GOT3 (cell line): ENCODE measurements at regions not wholly inside any gene's neighbourhood (a gene's known extent, or its start where the extent isn't known, plus 50 kb on each side); places are given as distances from the start of the nearest gene placed in this dataset.
"Not testable (repeated sequence)": the region's sequence is repeated elsewhere in the genome, so short reads cannot be mapped to it uniquely, and the experiment has no call there.

Experiments
- DNase-seq: peaks from one replicate; lab custom pipeline; 2025; ENCODE audit warnings: mixed read lengths; lab: John Stamatoyannopoulos, UW

GRCh38 chr1:30000266-30000665, 723.1 kb downstream of the MATN1 start:
- no peak for DNase-seq

DNA sequence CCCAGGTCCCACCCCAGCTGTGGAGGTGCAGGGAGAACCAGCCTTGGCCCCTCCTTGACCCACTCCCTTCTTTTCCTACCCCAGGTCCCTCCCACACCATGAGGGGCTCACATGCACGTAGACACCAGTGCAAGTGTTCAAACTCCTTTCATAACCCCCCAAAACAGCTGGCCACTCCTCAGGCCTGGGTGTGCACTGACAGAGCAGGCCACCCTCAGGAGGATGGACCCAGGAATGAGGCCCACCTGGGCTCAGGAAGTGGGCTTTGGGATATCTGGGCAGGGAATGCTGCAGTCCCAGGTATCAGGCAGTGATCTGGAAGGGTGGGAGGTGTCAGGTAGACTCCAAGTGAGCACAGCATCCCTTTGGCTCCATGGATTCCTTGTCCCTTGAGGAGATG, 723.8 kb downstream of the MATN1 start:
- DNase-seq = no peak

DNA sequence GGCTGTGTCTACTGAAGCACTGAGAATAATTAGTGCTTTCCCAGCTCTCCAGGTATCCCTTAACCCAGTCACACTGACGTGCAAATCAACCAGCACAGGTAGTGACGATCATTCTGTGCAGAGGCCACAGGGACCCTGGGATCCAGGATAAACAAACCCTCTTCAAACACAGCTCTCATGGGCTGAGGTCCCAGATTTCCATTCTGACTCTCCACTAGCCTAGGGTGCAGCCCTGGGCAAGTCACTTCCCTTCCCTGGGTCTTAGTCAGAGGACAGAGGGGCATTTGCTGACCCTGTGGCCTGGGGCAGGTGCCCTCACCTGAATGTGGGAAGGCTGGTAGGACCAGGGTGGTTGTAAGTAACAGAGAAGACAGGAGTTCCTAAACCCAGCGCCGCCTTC, 724.7 kb downstream of the MATN1 start:
- no peak for DNase-seq

DNA sequence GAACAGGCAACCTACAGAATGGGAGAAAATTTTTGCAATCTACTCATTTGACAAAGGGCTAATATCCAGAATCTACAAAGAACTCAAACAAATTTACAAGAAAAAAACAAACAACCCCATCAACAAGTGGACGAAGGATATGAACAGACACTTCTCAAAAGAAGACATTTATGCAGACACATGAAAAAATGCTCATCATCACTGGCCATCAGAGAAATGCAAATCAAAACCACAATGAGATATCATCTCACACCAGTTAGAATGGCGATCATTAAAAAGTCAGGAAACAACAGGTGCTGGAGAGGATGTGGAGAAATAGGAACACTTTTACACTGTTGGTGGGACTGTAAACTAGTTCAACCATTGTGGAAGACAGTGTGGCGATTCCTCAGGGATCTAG, 725.6 kb downstream of the MATN1 start:
- not testable (repeated sequence) for DNase-seq

DNA sequence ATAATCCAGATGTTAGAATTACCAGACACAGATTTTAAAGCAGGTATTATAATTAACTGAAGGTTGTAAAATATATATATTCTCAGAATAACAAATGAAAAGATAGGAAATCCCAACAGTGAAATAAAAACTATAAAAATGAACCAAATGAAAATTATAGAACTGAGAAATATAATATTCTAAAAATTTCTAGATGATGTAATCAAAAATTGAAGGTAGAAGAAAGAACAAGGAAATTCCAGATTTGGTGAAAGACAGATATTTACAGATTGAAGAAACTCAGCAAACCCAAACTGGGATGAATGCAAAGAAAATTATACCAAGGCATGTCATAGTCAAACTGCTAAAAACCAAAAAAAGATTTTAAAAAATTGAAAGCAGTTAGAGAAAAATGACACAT, 729.4 kb downstream of the MATN1 start:
- DNase-seq = no peak

GRCh38 chr1:29991815-29992214, 731.6 kb downstream of the MATN1 start:
- no peak for DNase-seq

DNA sequence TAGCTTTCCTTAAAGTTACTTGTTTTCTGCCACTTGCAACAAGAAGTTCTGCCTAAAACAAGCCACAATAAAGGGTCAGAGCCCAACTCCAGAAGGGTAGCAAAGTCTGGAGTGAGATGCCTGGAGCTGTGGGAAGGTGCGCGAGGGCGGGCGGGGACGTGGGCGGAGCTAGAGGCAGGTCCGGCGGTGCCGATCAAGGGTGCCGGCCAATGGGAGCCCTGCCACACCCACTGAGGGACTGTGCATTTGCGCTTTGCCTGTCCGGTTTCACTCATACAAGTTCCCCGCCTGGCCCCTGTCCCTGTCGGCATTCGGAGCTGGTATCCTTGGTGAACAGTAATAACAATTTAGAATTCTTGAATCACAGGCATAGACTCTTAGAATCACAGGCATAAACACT, 732.4 kb downstream of the MATN1 start:
- DNase-seq = no peak

- DNase-seq = no peak
Observed at GRCh38 chr1:29990304-29990703, 733.1 kb downstream of the MATN1 start.

DNA sequence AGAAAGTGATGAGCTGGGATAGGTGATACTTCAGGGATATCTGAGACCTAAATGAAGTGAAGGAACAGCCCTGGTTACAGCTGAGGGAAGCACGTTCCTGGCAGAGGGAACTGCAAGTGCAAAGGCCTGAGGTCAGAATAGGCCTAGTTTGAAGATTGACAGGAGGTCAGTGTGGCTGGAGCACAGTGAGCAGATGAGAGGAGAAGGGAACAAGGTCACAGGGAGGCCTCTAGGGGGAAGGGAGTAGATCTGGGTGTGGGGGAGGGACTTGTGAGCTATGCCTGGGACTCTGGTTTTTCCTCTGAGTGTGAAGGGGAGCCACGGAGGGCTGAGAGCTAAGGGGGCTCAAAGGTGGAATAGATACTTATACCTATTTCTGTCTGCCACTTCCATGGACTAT, 736.4 kb downstream of the MATN1 start:
- DNase-seq = no peak

DNA sequence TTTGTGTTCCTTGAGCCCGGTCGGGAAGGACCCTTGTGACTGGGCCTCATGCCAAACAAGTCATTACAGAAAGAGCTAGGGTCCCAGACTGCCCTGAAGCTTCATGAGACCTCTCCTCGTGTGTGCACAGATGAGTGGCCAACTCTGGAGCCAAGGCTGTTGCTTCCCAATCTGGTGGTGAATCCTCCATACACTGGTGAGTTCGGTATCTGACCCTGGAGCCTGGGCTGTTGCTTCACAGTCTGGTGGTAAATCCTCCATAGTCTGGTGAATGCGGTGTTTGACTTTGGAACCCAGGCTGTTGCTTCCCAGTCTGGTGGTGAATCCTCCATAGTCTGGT, 737.8 kb downstream of the MATN1 start:
- DNase-seq = no peak

GRCh38 chr1:29984862-29985605, 738.4 kb downstream of the MATN1 start:
- no peak for DNase-seq

DNA sequence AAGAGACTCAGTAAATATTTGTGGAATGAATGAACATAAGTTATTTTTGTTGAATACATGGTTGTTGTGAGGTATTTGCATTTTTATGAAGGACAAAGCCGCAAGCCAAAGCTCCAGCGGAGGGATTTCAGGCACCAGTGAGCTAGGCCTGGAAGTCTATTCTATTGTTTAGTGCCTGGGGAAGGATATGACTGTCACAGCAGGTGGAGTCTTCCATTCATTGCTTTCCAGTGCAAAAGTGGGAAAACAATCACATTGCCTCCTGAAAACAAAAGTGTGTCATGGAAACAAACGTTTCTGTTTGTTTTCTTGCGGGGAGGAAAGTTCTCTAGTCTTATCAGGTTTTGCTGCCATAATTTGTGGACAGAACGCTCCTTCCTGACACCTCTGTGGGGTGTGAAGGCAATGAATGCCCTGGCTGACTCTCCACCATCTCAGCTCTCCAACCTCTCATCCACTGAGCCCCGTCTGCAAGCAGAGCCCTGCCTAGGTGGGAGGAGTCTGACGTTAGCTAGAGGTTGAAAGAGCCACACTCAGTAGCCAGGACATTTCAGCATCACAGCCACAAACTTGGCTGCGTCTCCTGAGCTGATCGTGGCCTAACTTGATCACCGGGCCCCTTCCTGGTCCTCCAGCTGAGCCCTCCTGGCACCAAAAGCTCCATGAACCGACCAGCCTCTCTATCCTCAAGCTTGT, 739.1 kb downstream of the MATN1 start:
- DNase-seq = no peak

DNA sequence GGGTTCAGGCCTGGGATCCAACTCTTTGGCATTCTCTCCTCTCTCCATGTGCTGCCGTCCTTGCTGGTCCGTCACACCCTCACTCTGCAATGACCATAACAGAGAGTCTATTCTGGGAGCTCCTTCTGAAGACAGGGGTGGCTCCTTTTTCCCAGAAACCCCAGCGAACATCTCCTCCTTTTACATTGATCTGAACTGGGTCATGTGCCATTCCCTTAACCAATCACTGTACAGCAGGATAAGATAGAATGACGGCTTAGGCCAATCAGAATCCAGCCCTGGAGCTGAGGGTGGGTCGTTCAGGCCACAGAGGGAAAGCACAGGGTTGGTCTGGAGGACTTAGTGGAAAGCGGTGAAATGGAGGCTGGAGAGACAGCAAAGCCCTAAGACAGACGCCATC, 740.1 kb downstream of the MATN1 start:
- DNase-seq = no peak

- DNase-seq = no peak
Observed at GRCh38 chr1:29981586-29982239, 741.7 kb downstream of the MATN1 start.

DNA sequence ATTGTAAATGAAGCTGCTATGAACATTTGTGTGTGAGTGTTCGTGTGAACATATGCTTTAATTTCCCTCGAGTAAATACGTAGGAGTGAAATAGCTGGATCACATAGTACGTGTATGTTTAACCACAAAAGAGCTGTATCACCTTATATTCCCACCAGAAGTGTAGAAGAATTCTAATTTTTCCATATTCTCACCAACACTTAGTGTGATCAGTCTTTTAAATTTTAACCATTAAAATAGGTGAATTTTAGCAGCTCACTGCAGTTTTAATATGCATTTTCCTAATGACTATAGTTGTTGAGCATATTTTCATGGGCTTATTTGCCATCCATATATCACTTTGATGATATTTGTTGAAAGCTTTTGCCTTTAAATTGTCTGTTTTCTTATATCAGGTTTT, 741.2 kb downstream of the PTPRU start:
- no peak for DNase-seq

- no peak for DNase-seq
Observed at GRCh38 chr1:29975036-29975694, 738.8 kb downstream of the PTPRU start.

DNA sequence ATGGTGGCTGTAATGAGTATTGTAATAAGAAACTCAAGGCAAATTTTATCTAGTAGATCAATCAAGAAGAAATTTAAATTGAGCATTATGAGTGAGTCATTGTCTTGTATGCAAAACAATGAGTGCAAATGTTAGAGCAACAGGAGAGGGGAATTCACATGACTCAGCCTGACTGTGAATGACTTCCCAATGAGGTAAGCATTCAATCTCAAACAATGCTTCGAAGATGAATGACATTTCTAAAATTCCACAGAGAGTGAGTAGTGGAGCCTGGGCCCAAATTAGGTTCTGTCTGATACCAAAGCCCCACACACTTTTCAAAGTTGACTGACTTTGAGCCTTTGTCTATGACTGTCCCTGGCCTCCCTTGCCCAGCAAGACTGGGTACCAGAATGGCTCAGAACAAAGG, 738.0 kb downstream of the PTPRU start:
- no peak for DNase-seq

- no peak for DNase-seq
Observed at GRCh38 chr1:29973406-29973805, 737.1 kb downstream of the PTPRU start.

DNA sequence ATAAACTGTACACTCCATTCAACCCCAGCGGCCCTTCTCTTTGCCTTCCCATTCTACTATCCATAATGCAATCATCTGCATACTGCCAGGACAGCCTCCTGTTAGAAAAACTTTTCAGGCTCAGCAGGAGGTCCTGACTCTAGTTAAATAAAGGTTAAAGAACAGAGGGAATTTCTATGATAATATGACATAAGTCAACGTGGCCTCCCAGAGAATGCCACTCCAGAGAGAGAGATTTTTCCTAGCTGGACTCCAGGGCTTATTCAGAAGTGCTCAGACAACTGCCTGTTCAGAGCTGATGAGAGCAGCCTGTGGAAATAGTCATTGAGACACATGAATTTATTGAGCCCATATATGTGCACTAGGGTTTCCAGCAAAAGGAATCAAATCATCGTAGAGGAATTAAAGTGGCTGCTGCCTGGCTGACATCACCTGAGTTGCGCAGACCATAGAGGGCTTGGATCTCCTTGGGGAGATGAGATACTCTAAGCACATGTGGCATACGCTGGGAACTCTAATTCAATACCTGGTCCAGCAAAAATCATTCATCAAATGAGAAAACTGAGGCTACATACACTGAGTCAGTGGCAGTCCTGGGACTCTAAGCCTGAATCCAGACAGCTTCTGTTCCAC, 736.2 kb downstream of the PTPRU start:
- DNase-seq = no peak

GRCh38 chr1:29971703-29972102, 735.4 kb downstream of the PTPRU start:
- DNase-seq = no peak

DNA sequence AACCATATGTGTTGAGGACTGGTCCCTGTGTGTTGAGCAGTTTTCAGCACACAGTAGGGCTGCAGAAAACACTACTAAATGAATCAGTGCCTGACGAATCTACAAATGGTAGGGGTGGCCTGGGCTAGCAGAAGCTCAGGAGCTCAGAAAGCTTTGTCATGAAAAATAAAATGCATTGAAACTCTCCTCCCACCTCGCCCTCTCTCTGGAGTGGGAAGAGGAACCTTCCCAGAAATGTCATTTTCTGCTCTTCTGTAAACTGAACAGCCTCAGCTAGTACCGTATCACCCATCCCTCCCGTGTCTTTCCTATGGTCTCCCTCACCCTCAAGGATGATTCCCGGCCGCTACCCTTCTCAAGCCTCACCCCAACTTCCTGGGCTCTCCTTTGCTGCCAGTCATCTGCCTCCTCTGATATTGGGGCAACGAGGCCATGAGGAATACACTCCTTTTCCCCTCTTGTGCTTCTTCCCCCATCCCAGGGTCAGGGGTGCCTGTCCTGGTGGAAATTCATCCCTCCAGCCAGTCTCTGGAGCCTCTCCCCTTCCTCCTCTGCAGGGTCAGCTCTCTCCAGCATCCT, 734.5 kb downstream of the PTPRU start:
- DNase-seq = no peak

GRCh38 chr1:29969576-29969975, 733.3 kb downstream of the PTPRU start:
- no peak for DNase-seq
